ENCODE measurements at regions not wholly inside any gene's neighbourhood (a gene's known extent, or its start where the extent isn't known, plus 50 kb on each side); places are given as distances from the start of the nearest gene placed in this dataset.

DNA sequence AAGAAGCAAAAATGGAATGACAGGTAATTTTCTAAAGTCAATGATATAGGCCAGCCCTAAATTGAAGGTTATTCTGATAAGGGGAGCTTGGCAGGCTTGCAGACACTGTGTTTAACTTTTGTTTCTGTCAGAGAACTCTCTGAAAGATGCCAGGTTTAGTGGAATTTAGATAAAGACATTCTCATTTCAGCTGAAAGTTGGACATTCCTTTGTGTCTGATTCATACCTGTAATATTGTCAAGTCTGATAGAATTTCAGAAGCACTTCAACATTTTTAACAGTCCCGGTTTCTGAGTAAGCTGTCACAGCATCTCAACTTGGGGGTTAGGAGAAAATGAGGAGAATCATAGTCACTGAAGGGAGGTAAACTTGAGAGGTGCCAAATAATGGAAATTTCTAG lies 84.0 kb downstream of the DIPK2A start:
- Histone ChIP-seq H3K36me3 (ENCODE audit: control insufficient read depth in 1 of 2, insufficient read depth in 2 of 2, low read length in 2 of 2) (no peaks in the 10 kb centered on the region), H3K27me3 (ENCODE audit: insufficient read depth, low read length) (no peaks in the 10 kb centered on the region), H2BK12ac (ENCODE audit: low read length) (no peak overlapping the region), H2BK120ac (ENCODE audit: insufficient read depth, low read length, poor library complexity) (no peak overlapping the region), H2BK5ac (ENCODE audit: low read depth, low read length, poor library complexity) (no peak overlapping the region), H3K27ac (ENCODE audit: low read depth, low read length) (no peak overlapping the region), H2AK5ac (ENCODE audit: low read length) (no peak overlapping the region), H3K9ac (ENCODE audit: low read length) (no peak overlapping the region), H2AFZ (ENCODE audit: insufficient read depth, low read length, poor library complexity) (no peak overlapping the region), H4K91ac (ENCODE audit: low read depth, low read length) (no peak overlapping the region), H3K14ac (ENCODE audit: low read length) (no peak overlapping the region), H3K9me3 (ENCODE audit: insufficient read depth, low read depth, low read length) (no peaks in the 10 kb centered on the region), H3K23ac (ENCODE audit: low read length) (no peak overlapping the region), H4K12ac (ENCODE audit: low read depth, low read length) (no peak overlapping the region), H3K4ac (ENCODE audit: low read depth, low read length) (no peak overlapping the region), H3K18ac (ENCODE audit: low read length) (no peak overlapping the region), H3K79me1 (ENCODE audit: low read length) (no peaks in the 10 kb centered on the region), H3K4me2 (ENCODE audit: low read length) (no peak overlapping the region), H3K79me2 (ENCODE audit: control insufficient read depth, insufficient read depth, low read length, poor library complexity) (no peaks in the 10 kb centered on the region), H4K8ac (ENCODE audit: low read depth, low read length) (no peak overlapping the region), H3K4me3 (ENCODE audit: low read depth, low read length) (no peak overlapping the region), H3K4me1 (ENCODE audit: control insufficient read depth in 1 of 2, insufficient read depth in 2 of 2, low read length in 2 of 2) (peaks cover 0 to 2% of the 10 kb centered on the region in 2 experiments)
- no CpG with 5 or more reads among the region's 1 CpG for WGBS (ENCODE audit: extremely low coverage, insufficient coverage, insufficient read length)
- DNase-seq = peak in 1 of 2 donors; percentile 18

DNA sequence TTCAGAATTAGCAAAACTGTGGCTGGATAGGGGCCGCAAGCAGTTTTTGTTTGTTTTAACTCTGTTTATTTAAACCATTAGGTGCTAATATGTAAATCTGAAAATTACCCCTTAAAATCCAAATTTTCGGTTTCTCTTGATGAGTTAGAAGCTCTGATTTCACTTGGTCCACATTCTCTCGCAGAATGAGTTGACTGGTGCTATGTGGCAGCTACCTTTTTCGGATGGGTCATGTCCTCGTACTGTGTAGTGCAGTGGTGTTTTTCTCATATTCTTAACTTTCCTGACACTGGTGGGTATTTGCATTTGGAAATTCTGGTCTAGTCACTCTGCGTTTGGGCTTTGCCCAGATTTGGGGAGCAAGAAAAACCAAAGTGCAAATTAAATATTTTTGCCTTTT lies 87.1 kb downstream of the DIPK2A start:
- no peak overlapping the region for H3K4me3 ChIP-seq (ENCODE audit: low read depth, low read length)
- H4K12ac ChIP-seq (ENCODE audit: low read depth, low read length) = no peak overlapping the region
- no peaks in the 10 kb centered on the region for H3K36me3 ChIP-seq (ENCODE audit: control insufficient read depth in 1 of 2, insufficient read depth in 2 of 2, low read length in 2 of 2)
- H2BK120ac ChIP-seq (ENCODE audit: insufficient read depth, low read length, poor library complexity) = no peak overlapping the region
- H3K18ac ChIP-seq (ENCODE audit: low read length) = no peak overlapping the region
- H2BK12ac ChIP-seq (ENCODE audit: low read length) = no peak overlapping the region
- H3K79me1 ChIP-seq (ENCODE audit: low read length) = no peaks in the 10 kb centered on the region
- H3K9ac ChIP-seq (ENCODE audit: low read length) = no peak overlapping the region
- H3K14ac ChIP-seq (ENCODE audit: low read length) = no peak overlapping the region
- no peaks in the 10 kb centered on the region for H3K9me3 ChIP-seq (ENCODE audit: insufficient read depth, low read depth, low read length)
- no peak overlapping the region for H4K91ac ChIP-seq (ENCODE audit: low read depth, low read length)
- H3K4ac ChIP-seq (ENCODE audit: low read depth, low read length) = no peak overlapping the region
- H3K4me1 ChIP-seq (ENCODE audit: control insufficient read depth in 1 of 2, insufficient read depth in 2 of 2, low read length in 2 of 2) = peaks cover 0 to 2% of the 10 kb centered on the region in 2 experiments
- no peak overlapping the region for H2BK5ac ChIP-seq (ENCODE audit: low read depth, low read length, poor library complexity)
- H3K23ac ChIP-seq (ENCODE audit: low read length) = no peak overlapping the region
- no peak overlapping the region for H3K27ac ChIP-seq (ENCODE audit: low read depth, low read length)
- no peak overlapping the region for H4K8ac ChIP-seq (ENCODE audit: low read depth, low read length)
- no peaks in the 10 kb centered on the region for H3K79me2 ChIP-seq (ENCODE audit: control insufficient read depth, insufficient read depth, low read length, poor library complexity)
- no peak overlapping the region for H2AK5ac ChIP-seq (ENCODE audit: low read length)
- no peak overlapping the region for H2AFZ ChIP-seq (ENCODE audit: insufficient read depth, low read length, poor library complexity)
- no peaks in the 10 kb centered on the region for H3K27me3 ChIP-seq (ENCODE audit: insufficient read depth, low read length)
- H3K4me2 ChIP-seq (ENCODE audit: low read length) = no peak overlapping the region
- no CpG with 5 or more reads among the region's 6 CpGs for WGBS (ENCODE audit: extremely low coverage, insufficient coverage, insufficient read length)
- DNase-seq = no peak

DNA sequence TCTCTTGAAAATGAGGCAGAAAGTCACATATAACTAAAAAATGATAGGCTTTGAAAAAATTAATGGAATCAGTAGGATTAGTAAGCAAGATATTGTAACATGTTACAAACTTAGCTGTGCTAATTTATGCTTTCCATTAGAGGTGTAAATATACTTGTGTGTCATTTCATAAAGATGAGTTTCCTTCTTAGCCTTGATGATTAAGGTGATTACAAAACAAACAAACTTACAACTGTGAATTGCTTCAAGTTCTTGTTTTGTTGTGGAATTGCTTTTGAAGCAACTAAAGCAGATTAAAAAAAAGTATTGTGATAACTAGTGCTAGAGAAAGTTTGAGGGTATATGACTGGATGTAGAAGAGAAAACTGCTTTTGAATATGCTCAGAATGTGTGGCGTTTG lies 87.9 kb downstream of the DIPK2A start:
- H2AFZ ChIP-seq (ENCODE audit: insufficient read depth, low read length, poor library complexity) = no peak overlapping the region
- H3K4me2 ChIP-seq (ENCODE audit: low read length) = no peak overlapping the region
- H3K27me3 ChIP-seq (ENCODE audit: insufficient read depth, low read length) = no peaks in the 10 kb centered on the region
- H3K14ac ChIP-seq (ENCODE audit: low read length) = no peak overlapping the region
- no CpG with 5 or more reads among the region's 1 CpG for WGBS (ENCODE audit: extremely low coverage, insufficient coverage, insufficient read length)
- peaks cover 0 to 2% of the 10 kb centered on the region in 2 experiments for H3K4me1 ChIP-seq (ENCODE audit: control insufficient read depth in 1 of 2, insufficient read depth in 2 of 2, low read length in 2 of 2)
- no peak overlapping the region for H3K27ac ChIP-seq (ENCODE audit: low read depth, low read length)
- no peak overlapping the region for H4K12ac ChIP-seq (ENCODE audit: low read depth, low read length)
- no peaks in the 10 kb centered on the region for H3K36me3 ChIP-seq (ENCODE audit: control insufficient read depth in 1 of 2, insufficient read depth in 2 of 2, low read length in 2 of 2)
- no peaks in the 10 kb centered on the region for H3K79me1 ChIP-seq (ENCODE audit: low read length)
- H3K18ac ChIP-seq (ENCODE audit: low read length) = no peak overlapping the region
- H3K9ac ChIP-seq (ENCODE audit: low read length) = no peak overlapping the region
- no peak overlapping the region for H4K8ac ChIP-seq (ENCODE audit: low read depth, low read length)
- H3K4me3 ChIP-seq (ENCODE audit: low read depth, low read length) = no peak overlapping the region
- H3K79me2 ChIP-seq (ENCODE audit: control insufficient read depth, insufficient read depth, low read length, poor library complexity) = no peaks in the 10 kb centered on the region
- no peak for DNase-seq
- H2BK120ac ChIP-seq (ENCODE audit: insufficient read depth, low read length, poor library complexity) = no peak overlapping the region
- H2AK5ac ChIP-seq (ENCODE audit: low read length) = no peak overlapping the region
- H2BK5ac ChIP-seq (ENCODE audit: low read depth, low read length, poor library complexity) = no peak overlapping the region
- H4K91ac ChIP-seq (ENCODE audit: low read depth, low read length) = no peak overlapping the region
- H2BK12ac ChIP-seq (ENCODE audit: low read length) = no peak overlapping the region
- H3K4ac ChIP-seq (ENCODE audit: low read depth, low read length) = no peak overlapping the region
- H3K23ac ChIP-seq (ENCODE audit: low read length) = no peak overlapping the region
- H3K9me3 ChIP-seq (ENCODE audit: insufficient read depth, low read depth, low read length) = no peaks in the 10 kb centered on the region

DNA sequence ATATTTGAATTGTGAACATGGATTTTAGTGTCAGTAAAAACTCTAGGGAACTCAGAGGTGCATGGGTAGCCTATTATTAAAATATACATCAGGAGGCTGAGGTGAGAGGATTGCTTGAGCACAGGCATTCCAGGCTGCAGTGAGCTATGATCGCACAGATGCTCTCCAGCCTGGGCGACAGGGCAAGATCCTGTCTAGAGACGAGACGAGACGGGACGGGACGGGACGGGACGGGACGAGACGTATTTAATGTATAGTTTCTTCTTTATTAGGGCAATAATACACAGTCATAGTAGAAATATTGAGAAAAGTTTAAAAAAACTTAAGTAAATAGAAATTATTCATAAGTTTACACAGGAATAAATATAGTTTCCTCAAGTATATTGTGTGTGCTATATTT lies 89.3 kb downstream of the DIPK2A start:
- Histone ChIP-seq H3K27ac (ENCODE audit: low read depth, low read length) (no peak overlapping the region), H3K79me2 (ENCODE audit: control insufficient read depth, insufficient read depth, low read length, poor library complexity) (no peaks in the 10 kb centered on the region), H3K4me1 (ENCODE audit: control insufficient read depth in 1 of 2, insufficient read depth in 2 of 2, low read length in 2 of 2) (no peaks in the 10 kb centered on the region), H3K4me3 (ENCODE audit: low read depth, low read length) (no peak overlapping the region), H2BK120ac (ENCODE audit: insufficient read depth, low read length, poor library complexity) (no peak overlapping the region), H4K91ac (ENCODE audit: low read depth, low read length) (no peak overlapping the region), H4K12ac (ENCODE audit: low read depth, low read length) (no peak overlapping the region), H3K36me3 (ENCODE audit: control insufficient read depth in 1 of 2, insufficient read depth in 2 of 2, low read length in 2 of 2) (no peaks in the 10 kb centered on the region), H3K14ac (ENCODE audit: low read length) (no peak overlapping the region), H2BK5ac (ENCODE audit: low read depth, low read length, poor library complexity) (no peak overlapping the region), H3K23ac (ENCODE audit: low read length) (no peak overlapping the region), H3K9me3 (ENCODE audit: insufficient read depth, low read depth, low read length) (no peaks in the 10 kb centered on the region), H3K4ac (ENCODE audit: low read depth, low read length) (no peak overlapping the region), H3K79me1 (ENCODE audit: low read length) (no peaks in the 10 kb centered on the region), H2BK12ac (ENCODE audit: low read length) (no peak overlapping the region), H2AFZ (ENCODE audit: insufficient read depth, low read length, poor library complexity) (no peak overlapping the region), H3K18ac (ENCODE audit: low read length) (no peak overlapping the region), H2AK5ac (ENCODE audit: low read length) (no peak overlapping the region), H3K4me2 (ENCODE audit: low read length) (no peak overlapping the region), H4K8ac (ENCODE audit: low read depth, low read length) (no peak overlapping the region), H3K9ac (ENCODE audit: low read length) (no peak overlapping the region), H3K27me3 (ENCODE audit: insufficient read depth, low read length) (no peaks in the 10 kb centered on the region)
- DNase-seq = no peak
- WGBS (ENCODE audit: extremely low coverage, insufficient coverage, insufficient read length) = no CpG with 5 or more reads among the region's 11 CpGs
